ENCODE measurements at regions not wholly inside any gene's neighbourhood (a gene's known extent, or its start where the extent isn't known, plus 50 kb on each side); places are given as distances from the start of the nearest gene placed in this dataset.
A peak's percentile ranks its signal among the peaks of the same experiment; 100 is the strongest.

DNA sequence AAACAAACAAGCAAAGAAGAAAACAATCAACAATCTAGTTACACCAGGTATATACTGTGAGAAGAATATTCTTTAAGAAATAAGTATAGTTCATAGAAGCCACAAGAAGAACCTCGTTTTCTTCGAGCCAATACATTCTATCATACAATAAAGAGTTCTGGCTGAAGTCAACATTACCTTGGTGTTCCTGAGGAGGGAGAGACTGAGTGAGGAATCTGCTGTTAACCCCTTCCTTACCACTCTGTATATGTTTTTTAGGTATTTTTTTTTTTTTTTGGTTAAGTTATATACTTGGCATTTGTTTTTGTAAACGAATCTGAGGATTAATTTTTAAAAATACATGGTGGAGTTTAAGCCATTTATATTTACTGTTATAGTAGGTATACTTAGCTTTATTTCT is 412.5 kb downstream of the NUP35 start:
- no peak for DNase-seq

DNA sequence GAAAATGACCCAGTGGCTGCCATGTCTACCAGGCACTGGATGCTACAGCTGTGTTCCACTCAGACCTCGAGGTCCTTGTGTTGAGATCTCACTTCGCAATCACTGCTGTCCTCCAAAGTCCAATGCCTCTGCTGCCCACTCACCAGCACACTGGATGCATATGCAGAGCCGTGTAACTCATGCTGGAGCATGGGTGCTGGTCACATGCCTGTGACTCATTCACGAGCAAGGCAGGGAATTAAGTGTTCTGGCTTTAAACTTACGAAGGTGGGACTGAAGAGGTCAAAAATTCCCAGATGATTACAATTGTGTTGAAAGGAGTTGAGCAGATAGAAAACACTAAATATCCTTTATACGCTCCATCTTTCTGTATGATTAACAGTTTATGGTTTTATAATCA is 417.5 kb downstream of the NUP35 start:
- no peak for DNase-seq

DNA sequence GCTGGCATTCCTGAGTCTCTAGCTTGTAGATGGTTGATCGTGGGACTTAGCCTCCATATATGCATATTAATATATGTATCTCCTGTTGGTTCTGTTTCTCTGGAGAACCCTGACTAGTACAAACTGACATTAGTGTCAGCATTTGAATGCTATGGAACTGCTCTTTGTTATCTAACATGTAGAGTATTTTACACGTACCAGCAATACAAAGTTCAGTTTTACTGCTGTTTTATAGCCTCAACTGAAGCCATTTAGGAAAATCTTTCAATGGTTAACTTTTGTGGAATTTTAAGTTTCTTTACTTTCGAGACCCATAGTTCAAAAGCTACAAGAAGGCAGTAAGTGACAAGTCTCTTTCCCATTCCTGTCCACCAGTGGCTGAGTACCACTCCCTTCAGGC is 418.4 kb downstream of the NUP35 start:
- no peak for DNase-seq

DNA sequence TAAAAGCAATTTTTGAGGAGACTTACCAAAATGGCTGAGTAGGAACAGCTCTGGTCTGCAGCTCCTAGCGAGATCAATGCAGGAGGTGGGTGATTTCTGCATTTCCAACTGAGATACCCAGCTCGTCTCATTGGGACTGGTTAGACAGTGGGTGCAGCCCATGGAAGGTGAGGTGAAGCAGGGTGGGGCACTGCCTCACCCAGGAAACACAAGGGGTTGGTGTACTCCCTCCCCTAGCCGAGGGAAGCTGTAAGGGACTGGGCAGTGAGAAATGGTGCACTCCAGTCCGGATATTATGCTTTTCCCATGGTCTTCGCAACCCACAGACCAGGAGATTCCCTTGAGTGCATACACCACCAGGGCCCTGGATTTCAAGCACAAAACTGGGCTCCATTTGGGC is 419.0 kb downstream of the NUP35 start:
- no peak for DNase-seq

DNA sequence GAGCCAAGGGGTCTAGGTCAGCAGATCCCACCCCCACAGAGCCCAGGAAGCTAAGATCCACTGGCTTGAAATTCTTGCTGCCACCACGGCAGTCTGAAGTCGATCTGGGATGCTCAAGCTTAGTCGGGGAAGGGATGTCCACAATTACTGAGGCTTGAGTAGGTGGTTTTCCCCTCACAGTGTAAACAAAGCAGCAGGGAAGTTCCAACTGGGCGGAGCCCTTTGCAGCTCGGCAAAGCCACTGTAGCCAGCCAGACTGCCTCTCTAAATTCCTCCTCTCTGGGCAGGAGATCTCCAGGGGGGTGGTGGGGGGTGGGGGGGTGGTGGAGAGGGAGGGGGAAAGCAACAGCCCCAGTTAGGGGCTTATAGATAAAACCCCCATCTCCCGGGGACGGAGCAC is 419.5 kb downstream of the NUP35 start:
- DNase-seq = no peak

DNA sequence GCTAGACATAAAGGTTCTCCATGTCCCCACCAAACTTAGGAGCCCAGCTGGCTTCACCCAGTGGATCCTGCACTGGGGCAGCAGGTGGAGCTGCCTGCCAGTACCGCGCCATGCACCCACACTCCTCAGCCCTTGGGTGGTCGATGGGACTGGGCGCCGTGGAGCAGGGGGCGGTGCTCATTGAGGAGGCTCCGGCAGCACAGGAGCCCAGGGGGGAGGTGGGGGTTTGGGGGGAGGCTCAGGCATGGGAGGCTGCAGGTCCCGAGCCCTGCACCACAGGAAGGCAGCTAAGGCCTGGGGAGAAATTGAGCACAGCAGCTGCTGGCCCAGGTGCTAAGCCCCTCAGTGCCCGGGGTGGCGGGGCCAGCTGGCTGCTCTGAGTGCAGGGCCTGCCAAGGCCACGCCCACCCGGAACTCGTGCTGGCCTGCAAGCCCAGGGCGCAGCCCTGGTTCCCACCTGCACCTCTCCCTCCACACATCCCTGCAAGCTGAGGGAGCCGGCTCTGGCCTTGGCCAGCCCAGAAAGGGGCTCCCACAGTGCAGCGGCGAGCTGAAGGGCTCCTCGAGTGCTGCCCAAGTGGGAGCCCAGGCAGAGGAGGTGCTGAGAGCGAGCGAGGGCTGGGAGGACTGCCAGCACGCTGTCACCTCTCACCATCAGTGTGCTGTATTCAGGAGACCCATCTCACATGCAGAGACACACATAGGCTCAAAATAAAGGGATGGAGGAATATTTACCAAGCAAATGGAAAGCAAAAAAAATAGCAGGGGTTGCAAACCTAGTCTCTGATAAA is 422.5 kb downstream of the NUP35 start:
- peak; percentile 14 for DNase-seq

DNA sequence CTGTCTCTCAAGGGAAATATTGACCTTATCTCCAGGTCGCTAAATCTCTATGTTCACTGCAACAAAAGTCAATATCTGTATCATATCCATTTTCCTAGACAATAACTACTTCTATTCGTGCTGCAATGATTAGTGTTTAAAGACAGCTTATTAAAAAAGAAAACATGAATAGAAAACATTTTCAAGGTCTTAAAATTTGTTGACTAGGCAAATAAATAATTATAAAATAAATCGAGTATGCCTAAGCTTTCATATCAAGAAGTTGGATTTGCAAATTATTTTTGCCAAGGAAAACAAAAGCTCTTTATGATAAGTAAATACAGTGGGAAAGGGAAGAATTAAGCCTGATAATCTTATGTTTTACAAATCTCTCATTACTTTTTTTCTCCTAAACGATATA is 428.5 kb downstream of the NUP35 start:
- no peak for DNase-seq

DNA sequence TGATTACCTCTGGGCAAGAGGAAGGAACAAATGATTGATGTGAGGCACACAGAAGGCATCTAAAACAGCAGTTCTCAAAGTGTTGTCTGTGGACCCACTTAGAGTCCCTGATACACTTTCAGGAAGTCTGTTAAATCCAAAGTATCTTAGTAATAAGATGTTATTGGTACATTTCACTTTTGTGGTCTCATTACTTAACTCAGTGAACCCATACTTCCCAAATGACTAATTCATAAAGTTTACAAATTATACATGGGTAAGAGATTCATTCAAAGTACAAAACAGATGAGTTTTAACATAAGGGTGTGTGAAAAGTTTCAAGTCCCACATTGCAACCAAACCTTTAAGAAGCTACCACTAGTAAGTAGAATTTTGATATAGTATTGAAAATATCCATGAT is 440.5 kb downstream of the NUP35 start:
- DNase-seq = no peak

DNA sequence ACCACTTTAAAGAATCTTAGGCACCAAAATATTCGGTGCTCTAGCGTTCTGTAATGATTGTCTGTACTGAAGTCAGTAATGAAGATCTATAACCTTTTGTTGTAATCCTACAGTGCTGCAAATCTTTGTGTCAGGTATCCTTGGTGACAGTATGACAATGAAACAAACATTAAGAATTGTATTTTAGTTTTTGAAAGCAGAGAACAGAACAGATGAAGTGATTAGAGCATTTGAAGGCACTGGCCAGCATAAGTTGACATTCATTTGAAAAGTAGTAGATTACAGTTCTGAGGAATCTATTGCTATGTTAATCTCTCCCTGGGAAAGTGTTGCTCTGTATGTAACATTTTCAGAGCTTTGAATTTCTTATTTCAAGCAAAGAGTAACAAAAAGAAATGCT is 451.2 kb downstream of the NUP35 start:
- DNase-seq = no peak

DNA sequence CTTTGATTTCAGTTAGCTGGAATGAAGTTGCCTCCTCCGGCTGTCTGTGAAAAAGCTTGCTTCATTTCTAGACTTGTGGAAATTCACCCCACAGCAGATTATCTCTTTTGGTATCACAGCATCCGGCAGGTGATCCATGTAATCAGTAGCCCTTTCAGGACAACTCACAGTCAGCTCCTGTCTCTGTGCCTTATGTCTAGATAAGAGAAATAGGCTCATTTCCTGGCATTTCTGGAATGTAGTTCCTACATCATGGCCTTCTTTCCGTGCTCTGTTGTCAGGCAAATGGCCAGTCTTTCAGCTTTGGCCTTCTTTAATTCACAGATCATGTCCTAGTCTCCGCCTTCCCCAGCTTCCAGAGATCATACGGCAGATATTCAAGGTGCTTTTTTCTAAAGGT is 455.4 kb downstream of the NUP35 start:
- DNase-seq = no peak

DNA sequence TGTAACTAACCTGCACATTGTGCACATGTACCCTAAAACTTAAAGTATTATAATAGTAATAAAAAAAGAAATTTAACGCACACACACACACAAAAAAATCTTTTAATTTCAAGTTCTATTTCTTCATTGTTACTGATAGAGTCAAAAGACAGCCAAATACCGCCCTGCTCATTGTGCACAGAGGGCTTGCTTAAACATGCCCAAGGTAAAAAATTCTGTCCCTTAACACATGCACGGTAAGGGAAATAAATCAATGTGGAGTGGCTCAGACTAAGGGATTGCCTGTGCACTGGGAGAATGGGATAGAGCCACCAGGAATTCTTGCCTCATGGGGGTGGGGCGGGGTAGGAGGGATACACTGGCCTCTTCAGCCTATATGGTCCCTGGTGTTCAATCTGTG is 468.0 kb downstream of the NUP35 start:
- no peak for DNase-seq

DNA sequence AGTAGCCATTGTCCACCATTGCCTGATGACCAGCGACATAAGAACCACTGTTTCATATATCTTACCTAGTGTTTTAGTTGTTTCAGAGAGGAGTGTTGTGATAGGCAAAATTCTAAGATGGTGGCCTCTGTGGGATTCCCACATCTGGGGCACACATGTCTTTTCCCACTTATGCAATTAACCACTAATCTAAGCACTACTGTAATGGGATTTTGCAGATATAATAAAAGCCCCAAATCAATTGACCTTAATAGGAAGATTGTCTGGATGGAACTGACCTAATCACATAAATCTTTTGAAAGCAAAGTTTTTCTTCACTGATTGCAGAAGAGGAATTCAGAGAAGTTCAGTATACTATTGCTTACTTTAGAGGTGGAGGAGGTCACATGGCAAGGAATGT is 469.9 kb downstream of the NUP35 start:
- DNase-seq = no peak

DNA sequence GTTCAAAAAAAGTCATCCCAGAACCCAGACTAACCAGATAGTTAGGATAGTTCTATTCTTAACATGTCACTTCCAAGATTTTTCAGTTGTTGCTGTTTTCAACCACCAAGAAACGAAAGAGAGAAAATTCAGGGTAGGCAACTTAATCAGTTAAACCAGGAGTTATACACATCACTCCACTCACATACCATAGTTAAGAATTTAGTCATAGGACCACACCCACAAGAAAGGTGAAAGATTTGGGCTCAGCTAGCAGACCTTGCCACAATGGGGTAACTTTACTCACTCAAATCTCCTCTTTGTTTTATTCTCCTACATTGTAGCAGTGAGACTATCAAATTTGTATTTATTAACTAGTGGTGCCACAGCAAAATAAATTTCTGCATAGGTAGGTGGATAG is 473.6 kb downstream of the NUP35 start:
- no peak for DNase-seq

DNA sequence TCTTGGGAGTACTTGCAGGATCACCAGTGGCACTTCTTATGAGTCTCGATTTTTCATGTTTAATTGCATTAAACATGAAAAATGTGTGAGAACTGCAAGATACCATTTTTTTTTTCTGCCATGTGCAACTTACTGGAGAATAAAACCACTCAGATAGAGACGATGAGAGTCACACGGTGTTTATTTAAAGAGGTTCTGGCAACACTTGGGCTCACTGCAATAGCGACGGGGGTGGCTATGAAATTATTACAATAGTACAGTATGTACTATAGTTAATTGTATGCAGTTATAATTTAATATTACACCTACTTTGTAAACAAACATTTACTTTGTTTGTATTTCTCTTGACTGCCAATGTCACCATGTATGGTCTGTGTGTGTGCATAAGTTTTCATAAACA is 479.8 kb downstream of the NUP35 start:
- no peak for DNase-seq

DNA sequence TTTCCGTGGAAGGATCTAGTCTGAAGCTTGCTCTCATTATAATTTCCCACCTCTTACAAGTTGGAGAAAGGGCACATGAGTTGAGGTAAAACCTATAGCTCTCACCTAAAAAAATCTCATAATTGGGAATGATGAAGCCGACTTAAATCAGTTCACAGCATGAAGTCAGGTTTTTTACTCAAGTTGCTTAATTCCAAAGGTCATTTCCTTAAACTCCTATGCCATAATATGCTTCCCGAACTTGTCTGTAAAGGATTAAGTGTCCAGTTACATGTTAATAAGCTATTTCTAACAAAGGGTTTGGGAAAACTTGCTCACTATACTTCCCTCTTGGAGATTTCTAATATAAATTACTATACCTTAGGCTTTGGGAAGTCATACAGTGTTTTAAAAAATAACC is 481.2 kb downstream of the NUP35 start:
- DNase-seq = no peak

DNA sequence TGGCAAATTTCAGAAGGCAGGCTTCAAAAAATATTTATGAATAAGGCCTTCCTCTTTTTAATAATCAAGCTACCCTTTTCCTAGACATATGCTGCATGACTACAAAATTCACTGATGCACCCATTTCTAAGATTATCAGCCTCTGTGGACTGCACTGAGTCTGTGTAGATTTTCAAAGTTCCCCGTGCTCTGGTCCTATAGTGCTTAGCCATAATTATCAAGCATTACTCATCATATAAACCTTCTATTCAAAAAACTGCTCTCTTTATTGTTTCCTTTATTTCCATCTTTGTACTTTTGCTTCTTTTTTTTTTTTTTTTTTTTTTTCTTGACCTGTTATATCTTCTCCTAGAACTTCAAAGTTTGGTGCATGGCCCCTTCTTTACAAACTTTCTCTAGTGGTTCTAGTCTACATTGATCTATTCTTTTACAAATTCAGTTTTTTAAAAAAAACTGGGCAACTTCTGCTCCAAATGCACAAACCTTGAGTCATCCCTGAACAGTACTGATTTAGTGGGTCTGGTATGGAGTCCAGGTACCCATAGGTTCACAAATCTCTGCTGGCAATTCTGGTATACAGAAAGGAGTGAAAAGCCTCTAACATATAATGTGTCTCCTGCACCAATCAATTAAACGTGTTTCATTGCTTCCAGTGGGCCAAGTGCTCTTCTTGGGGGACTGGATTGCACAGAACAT is 481.9 kb downstream of the NUP35 start:
- DNase-seq = no peak

DNA sequence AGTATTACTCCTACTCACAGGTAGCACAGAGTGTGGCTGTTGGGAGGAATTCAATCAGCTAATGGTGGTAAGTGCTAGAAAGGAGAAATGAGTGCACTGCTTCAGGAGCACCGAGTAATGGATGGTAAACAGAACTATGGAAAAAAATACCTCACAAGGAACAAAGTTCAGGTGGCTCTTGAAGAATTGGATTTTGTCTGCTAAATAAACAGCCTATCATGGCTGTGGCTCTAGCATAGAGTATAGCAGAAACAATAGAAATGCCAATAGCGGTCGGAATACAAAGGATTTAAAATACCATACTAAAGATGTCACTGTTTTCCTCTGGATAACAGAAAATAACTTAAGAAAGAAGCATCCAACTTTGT is 482.5 kb downstream of the NUP35 start:
- DNase-seq = no peak

DNA sequence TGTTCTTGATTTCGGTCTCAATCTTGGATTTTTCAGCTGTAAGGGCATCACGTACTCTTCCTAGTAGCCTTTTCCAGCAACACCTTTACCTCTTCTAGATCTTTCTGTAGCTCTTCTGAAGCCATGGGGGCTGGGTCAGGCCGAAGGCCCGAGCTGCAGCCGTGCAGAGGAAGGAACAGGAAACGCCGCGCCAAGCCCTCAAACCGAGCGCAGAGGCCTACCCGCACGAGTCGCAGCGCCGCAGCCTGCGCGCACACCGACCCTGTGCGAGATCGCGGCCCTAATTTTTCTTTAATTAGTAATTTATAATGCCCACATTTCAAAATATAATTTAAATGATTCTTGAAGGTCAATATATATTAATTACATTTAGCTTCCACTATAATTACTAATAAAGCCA is 483.8 kb downstream of the NUP35 start:
- no peak for DNase-seq

DNA sequence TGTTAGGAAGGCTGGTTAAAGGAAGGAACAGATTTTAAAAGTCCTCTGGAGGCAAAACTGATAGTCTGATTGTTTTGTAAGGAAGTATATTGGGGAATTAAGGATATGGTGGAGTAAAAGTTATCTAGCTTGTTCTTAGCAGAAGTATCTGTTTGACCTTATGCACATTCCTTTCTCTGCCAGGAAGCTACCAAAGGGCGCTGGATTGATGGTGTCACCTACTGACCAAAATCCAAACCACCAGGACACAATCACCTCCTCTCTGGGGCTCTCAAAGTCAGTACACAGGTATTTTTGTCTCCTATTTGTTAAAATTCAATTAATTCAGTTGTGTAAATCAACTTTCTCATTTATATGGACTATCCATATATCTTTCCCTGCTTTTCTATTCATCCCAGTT is 484.5 kb downstream of the NUP35 start:
- DNase-seq = no peak

DNA sequence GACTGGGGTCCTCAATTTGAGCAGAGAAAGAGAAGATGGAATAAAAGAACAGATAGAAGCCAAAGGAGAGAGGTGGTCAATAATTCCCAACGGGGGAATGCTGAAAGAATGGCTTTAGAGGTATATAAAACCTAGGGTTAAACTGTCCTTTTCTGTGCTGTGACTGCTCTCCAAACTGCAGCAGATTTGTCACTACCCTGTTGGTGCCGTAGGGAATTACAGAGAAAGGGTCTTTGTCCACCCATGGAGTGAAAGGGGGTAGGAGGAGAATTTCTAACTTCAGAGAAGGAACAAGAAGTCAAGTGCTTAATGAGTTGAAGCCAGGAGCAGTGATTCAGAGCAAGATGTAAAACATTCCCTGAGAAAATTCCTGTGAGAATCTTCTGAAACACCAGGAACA is 486.5 kb downstream of the NUP35 start:
- no peak for DNase-seq

DNA sequence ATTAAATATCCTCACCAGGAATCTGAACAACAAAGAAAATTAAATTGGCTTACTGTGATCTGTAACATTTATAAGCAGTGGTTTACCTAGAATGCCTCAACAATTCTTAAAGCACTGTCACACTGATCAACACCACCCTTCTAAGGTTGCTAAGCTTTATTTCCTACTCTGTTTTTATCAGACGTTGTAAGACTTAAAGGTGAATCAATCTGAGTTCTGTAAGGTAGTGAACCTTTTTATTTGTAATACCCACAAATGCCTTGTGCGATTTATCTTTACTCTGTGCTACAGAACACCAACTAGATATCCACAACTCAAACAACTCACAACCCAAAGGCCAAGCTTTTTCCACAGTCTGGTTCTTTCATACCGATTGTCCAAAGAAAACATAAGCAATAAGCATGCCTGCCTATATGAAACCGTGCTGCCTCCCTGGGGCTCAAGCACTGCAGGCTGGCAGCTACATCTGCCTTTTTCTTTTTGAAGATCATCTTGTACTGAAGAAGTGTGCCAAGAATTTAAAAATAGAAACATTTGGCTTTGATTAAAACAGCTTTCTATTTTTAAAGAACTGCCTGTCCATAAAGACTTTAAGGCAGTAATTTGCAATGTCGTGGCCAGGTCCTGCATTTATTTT is 490.7 kb downstream of the NUP35 start:
- peak; percentile 0 for DNase-seq

DNA sequence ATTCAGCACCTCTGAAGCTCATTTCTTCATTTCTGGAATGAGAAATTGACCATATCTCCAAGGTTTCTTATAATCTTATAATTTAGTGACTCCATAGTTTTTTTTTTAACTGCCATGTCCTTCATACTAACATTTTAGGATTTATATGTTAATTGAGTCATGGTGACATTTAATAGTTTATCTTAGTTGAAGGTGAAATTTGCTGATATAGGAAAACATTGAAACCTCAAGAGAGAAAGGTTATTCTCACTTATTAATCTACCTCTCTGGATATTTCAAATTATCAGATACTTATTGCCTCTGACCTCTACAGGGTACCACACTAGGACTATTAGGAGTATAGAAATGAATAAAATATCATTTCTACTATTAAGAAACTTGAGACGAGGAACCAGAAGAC is 499.0 kb downstream of the NUP35 start:
- no peak for DNase-seq

DNA sequence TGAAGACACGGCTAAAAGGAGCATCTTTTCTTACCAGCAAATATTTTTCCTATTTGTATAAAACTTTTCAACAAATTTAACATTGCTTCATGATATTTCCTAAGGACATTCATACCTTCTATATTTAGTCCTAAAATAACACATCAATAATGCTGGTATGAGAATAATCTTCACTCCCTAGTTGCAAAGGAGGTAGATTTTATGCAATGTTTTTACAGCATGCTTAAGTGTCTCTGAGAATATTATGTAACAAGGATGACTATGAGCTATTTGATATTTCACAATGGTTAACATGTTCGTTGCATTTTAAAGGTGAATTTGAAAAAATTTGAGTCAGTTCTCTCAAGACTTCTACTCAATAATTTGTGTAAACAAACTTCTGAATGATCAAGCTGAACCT is 506.7 kb downstream of the NUP35 start:
- no peak for DNase-seq

DNA sequence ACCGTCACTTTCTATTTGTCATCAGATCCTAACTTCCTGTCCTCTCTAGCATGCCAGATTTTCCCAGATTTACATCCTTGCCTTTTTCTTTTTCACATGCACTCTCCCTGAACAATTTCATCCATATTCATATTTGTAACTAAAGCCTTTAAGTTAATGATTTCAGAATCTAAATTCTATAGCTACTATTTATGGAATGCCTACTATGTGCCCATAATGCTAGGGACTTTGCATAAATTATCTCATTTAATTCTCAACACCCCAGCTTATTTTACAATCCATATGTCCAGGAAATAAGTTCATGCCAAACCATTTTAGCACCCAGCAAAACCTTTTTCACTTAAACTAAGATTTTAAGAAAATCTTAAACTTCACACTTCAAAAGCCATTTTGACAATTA is 531.9 kb downstream of the NUP35 start:
- DNase-seq = no peak

DNA sequence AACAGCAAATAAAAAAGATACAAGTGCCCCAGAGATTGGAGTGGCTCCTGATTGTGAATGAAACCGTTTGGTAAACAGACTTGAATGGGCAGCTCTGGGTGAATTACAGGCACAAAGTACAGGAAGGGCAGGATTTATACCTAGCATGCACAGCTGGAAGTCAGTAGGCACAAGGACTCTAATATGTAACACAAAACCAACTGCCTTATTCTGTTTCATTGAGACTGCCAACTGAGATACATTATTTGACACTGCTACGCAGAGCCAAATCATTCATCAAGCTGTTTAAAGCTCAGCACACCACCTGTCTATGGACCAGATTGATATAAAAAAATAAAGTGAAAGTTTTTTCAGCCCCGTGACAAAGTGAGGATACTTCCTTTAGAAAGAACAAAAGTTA is 541.2 kb downstream of the NUP35 start:
- DNase-seq = peak; percentile 90
